GM12874 (cell line): ENCODE measurements at regions not wholly inside any gene's neighbourhood (a gene's known extent, or its start where the extent isn't known, plus 50 kb on each side); places are given as distances from the start of the nearest gene placed in this dataset.

ENCODE experiments used
- TF ChIP-seq, protein P1 (sequence below): IDR thresholded peaks from 2 replicates; pipeline ENCODE4 v1.5.1; 2011; ENCODE audit warnings: low read depth, mild to moderate bottlenecking, control low read depth, low read length, moderate library complexity; ENCODE audit not compliant: insufficient read depth

DNA sequence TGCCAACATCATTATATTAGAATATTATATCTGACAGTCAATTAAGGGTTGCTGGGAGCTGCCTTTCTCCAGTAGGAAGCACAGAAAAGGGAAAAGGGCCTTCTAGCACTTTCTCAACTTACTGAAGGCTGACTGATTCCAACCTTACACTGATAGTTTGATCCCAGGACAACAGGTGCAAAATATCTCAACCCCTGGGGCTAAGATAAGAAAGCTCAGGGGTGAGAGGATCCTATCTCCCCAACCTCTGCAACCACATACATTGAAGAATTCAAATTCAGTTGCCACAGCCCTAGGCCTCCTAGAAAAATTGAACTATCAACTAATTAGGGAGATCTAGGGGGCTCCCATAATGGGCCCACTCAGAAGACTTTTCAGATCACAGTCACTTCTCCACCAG, 179.1 kb upstream of the GPRIN3 start:
- TF ChIP-seq, protein P1, sequence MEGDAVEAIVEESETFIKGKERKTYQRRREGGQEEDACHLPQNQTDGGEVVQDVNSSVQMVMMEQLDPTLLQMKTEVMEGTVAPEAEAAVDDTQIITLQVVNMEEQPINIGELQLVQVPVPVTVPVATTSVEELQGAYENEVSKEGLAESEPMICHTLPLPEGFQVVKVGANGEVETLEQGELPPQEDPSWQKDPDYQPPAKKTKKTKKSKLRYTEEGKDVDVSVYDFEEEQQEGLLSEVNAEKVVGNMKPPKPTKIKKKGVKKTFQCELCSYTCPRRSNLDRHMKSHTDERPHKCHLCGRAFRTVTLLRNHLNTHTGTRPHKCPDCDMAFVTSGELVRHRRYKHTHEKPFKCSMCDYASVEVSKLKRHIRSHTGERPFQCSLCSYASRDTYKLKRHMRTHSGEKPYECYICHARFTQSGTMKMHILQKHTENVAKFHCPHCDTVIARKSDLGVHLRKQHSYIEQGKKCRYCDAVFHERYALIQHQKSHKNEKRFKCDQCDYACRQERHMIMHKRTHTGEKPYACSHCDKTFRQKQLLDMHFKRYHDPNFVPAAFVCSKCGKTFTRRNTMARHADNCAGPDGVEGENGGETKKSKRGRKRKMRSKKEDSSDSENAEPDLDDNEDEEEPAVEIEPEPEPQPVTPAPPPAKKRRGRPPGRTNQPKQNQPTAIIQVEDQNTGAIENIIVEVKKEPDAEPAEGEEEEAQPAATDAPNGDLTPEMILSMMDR = no peak

DNA sequence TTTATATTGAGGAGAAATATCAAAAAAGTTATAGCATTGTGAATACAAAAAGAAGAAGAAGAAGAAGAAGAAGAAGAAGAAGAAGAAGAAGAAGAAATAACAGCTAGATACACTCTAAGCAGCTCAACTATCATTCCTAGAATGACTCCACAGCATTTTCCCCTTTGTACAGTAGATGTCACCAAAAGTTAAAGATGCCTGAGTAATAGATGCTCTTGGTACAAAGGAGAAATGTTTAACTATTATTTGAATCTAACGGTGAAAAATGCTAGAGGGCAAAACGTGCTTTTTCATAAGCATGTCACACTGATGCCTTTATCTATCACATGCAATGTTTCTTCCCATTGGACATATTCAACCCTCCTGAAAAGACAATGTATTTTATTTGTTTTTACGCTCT, 178.4 kb upstream of the GPRIN3 start:
- TF ChIP-seq, protein P1 = no peak

DNA sequence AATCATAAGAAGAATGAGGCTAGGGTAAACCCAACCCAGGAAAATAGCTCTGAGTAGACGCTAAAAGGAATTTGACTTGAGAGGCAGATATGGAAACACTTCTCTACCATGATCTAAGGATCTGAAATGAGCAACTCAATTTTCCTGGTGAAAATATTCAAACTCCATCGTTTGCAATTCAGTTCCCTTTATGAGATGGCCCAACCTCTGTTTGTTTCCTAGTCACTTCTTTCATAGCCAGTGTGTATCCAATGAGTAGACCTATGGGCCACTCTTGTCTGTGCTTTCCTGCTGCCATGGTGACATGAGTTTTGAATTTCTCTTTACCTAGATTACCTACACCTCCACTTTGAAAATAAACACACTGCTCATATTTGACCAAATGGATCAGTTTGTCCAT, 176.2 kb upstream of the GPRIN3 start:
- TF ChIP-seq, protein P1 = no peak

DNA sequence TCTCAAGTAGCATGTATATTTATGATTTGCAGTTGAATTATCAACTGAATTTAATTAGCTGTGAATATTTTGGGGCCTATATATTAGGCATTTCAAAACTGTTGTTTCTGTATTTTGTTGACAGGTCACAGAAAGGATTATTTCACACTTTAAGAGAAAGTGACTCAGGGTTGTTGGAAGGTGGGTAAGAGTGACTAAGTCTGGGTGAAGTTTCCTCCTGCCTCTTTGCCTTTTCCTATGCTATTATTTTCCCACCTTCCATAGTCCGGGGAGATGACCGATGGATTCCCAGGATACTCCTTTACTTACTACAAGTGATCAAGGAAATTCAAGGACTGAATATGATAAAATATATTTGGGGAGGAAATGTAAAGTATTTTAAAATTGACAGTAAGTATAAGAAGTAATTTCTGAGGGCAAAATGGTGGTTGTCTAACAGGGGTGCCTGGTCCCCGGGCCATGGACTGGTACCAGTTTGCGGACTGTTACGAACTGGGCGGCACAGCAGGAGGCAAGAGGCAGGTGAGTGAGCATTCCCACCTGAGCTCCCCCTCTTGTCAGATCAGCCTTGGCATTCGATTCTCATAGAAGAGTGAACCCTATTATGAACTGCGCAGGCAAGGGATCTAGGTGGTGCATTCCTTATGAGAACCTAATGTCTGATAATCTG, 175.5 kb upstream of the GPRIN3 start:
- TF ChIP-seq, protein P1 = no peak

DNA sequence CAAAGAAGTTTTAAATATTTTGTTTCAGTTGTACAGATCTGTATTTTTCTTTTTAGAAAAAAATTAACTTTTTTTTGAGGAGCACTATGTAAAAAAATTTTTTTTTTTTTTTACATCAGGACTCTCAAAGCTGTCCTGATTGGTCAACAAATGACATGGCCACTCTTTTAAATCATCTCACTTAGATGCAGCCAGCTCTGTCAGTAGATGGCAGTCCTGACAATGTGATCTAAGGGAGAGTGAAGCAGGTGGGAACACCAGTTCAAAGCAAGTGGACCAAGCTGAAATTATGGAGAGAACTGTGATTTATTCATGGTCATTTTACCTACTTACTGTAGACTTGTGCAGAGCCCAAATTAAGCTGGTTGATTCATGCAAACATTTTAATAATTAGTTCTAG, 174.7 kb upstream of the GPRIN3 start:
- TF ChIP-seq, protein P1 = no peak

DNA sequence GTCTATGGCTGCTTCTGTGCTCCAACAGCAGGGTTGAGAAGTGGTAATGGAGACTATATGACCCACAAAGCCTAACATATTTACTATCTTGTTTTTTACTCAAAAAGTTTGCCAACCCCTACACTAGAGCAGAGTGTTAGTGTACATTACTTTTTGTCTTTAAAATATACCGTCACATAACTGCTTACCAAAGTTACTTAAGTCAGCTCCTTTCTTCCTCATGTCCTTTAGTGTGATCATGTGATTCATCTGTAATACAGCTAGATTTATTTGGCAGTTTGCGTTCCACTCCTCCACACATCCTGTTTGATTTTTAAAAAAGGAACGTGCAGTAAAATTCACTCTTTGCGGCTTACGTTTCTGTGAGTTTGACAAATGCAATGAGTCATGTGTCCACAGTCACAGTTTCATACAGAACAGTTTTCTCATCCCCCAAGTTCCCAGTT, 162.4 kb upstream of the GPRIN3 start:
- TF ChIP-seq, protein P1 = no peak

DNA sequence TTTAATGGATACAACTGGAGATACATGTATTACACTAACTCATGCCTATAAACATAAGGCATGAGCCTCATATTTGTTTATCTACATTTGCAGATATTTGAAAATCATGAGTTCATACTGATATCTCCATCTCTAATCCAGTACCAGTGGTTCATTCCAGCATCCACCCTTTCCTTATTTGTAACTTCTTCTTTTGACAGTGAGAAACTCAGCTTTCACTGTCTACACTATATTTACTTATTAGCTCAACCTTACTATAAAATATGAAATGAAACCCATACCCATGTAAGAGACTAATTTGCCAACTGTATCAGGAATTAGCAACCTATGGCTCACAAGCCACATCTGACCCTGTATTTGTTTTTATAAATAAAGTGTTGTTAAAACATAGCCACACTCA, 161.9 kb upstream of the GPRIN3 start:
- TF ChIP-seq, protein P1 = no peak
